Aorta (tissue), 5 donors: ENCODE measurements at regions not wholly inside any gene's neighbourhood (a gene's known extent, or its start where the extent isn't known, plus 50 kb on each side); places are given as distances from the start of the nearest gene placed in this dataset.

Source experiments
- ATAC-seq: fragments of 200-7000 bp; cut with Tn5 transposase; one replicate; pipeline ENCODE4 v1.9.1; 2022; ENCODE audit warnings: moderate library complexity; ENCODE audit not compliant: low FRiP score
- DNase-seq, 2 donors: peaks; one replicate each; pipeline ENCODE4 v3.0.0-alpha.2; 2020
- H3K27ac ChIP-seq, 2 donors: one replicate each; pipeline ENCODE4 v1.5.1; 2013; ENCODE audit warnings: low read length in 2 of 2, mild to moderate bottlenecking in 2 of 2, moderate library complexity in 2 of 2, control low read depth in 1 of 2, inconsistent platforms in 1 of 2, low read depth in 1 of 2
- H3K27me3 ChIP-seq, 2 donors: one replicate each; pipeline ENCODE4 v1.6.1; 2013; ENCODE audit warnings: control low read depth in 1 of 2, low read length in 1 of 2, mild to moderate bottlenecking in 1 of 2, moderate library complexity in 1 of 2; ENCODE audit not compliant: insufficient read depth in 2 of 2, control insufficient read depth in 1 of 2
- H3K36me3 ChIP-seq, 2 donors: one replicate each; pipeline ENCODE4 v1.6.1; 2013; ENCODE audit warnings: control low read depth in 1 of 2, low read length in 1 of 2, mild to moderate bottlenecking in 1 of 2; ENCODE audit not compliant: insufficient read depth in 2 of 2, control insufficient read depth in 1 of 2
- H3K4me1 ChIP-seq, 2 donors: one replicate each; pipeline ENCODE4 v1.6.1; 2013; ENCODE audit warnings: low read length in 2 of 2, control low read depth in 1 of 2, mild to moderate bottlenecking in 1 of 2, moderate library complexity in 1 of 2; ENCODE audit not compliant: insufficient read depth in 2 of 2, control insufficient read depth in 1 of 2
- H3K4me3 ChIP-seq, 2 donors: one replicate each; pipeline ENCODE4 v1.5.1; 2013; ENCODE audit warnings: low read length in 2 of 2, control low read depth in 1 of 2, mild to moderate bottlenecking in 1 of 2
- H3K9me3 ChIP-seq: one replicate; pipeline ENCODE4 v1.6.1; 2013; ENCODE audit warnings: mild to moderate bottlenecking, low read length; ENCODE audit not compliant: control insufficient read depth
- WGBS, 2 donors: extraction: QIAGEN DNeasy Blood & Tissue Kit; methylation state at CpG; one replicate each; pipeline ENCODE4 v1.1.7; 2013; 5-methylcytosine and 5-hydroxymethylcytosine counted together
- intact Hi-C, 2 donors: fragments of 100-400 bp; cut with DNase I; formaldehyde crosslinking; loops; one replicate each; pipeline versions ENCODE4 v1.14.2 to v1.15.0; 2022
- donor health status: healthy with polysubstance abuse.
- donor health status: Bipolar disorder and iron deficiency.
- donor health status: DM: no; HTN: no; CAD: no.
- donor health status: DM: no; HTN: no; CAD: no.
- donor health status: DM: yes; HTN: yes; CAD: no.

GRCh38 chr5:175285261-175285660 lies 158.7 kb downstream of the DRD1 start:
- H3K9me3 ChIP-seq: no peaks in the 10 kb centered on the region
- no peaks in the 10 kb centered on the region for H3K27me3 ChIP-seq
- DNase-seq: no peak
- no peak overlapping the region for H3K27ac ChIP-seq
- no peak overlapping the region for H3K4me3 ChIP-seq
- intact Hi-C loops: no loop called here
- ATAC-seq: no peak
- peaks cover 0 to 3% of the 10 kb centered on the region in 2 donors for H3K4me1 ChIP-seq
- no peaks in the 10 kb centered on the region for H3K36me3 ChIP-seq

- WGBS, 2 donors: 93 to 95% methylated on average over 2 of the region's 2 CpGs
- H3K27ac ChIP-seq: no peak overlapping the region
- intact Hi-C loops: no loop called here
- no peak overlapping the region for H3K4me3 ChIP-seq
- H3K4me1 ChIP-seq: peaks cover 0 to 3% of the 10 kb centered on the region in 2 donors
- no peaks in the 10 kb centered on the region for H3K9me3 ChIP-seq
- no peak for DNase-seq
- no peaks in the 10 kb centered on the region for H3K27me3 ChIP-seq
- no peak for ATAC-seq
- H3K36me3 ChIP-seq: no peaks in the 10 kb centered on the region
These were observed 159.2 kb downstream of the DRD1 start for GRCh38 chr5:175284806-175285205.

DNA sequence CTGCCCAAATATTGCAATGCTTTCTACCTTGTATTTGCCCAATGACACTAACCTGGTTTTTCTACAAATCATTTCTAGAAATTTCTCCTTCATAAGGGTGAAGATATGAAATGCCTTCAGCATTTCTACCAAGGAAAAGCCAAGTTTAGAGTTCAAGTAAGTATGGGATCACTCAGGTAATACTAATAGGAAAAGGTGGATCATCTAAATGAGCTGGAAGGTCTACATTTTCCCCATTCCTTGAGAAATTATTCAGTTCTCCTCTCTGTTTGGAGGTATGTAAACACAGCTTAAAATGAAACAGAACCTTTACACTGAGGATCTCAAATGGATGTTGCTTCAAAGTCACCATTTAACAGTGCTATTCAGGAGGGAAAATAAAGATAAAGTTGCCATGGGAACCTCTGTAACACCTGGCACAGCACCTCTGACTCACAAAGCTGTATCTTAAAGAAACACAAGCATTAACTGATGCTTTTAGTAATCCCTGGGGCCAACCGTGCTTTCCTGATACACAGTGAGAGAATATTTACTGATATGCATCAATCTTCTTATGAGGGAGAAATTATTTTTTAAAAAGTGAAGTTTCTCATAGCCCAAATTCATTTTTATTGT lies 161.3 kb downstream of the DRD1 start:
- no peaks in the 10 kb centered on the region for H3K27me3 ChIP-seq
- H3K4me3 ChIP-seq: no peak overlapping the region
- intact Hi-C loops: no loop called here
- no peak overlapping the region for H3K27ac ChIP-seq
- 36 to 41% methylated on average over 1 of the region's 1 CpG for WGBS, 2 donors
- H3K4me1 ChIP-seq: peaks cover 0 to 3% of the 10 kb centered on the region in 2 donors
- H3K9me3 ChIP-seq: peaks cover 2% of the 10 kb centered on the region
- ATAC-seq (no peak), DNase-seq (no peak)
- no peaks in the 10 kb centered on the region for H3K36me3 ChIP-seq

- intact Hi-C loops: no loop called here
- no peak overlapping the region for H3K27ac ChIP-seq
- WGBS, 2 donors: 94 to 98% methylated on average over 2 of the region's 2 CpGs
- ATAC-seq: no peak
- H3K4me1 ChIP-seq: no peaks in the 10 kb centered on the region
- no peak overlapping the region for H3K4me3 ChIP-seq
- H3K9me3 ChIP-seq: peaks cover 2% of the 10 kb centered on the region
- DNase-seq: no peak
- no peaks in the 10 kb centered on the region for H3K27me3 ChIP-seq
- H3K36me3 ChIP-seq: no peaks in the 10 kb centered on the region
These were observed 162.3 kb downstream of the DRD1 start for GRCh38 chr5:175281714-175282113.

- DNase-seq: no peak
- Histone ChIP-seq H3K4me1 (no peaks in the 10 kb centered on the region), H3K36me3 (no peaks in the 10 kb centered on the region), H3K27me3 (no peaks in the 10 kb centered on the region), H3K9me3 (peaks cover 2% of the 10 kb centered on the region), H3K4me3 (no peak overlapping the region), H3K27ac (no peak overlapping the region)
- intact Hi-C loops: no loop called here
- no peak for ATAC-seq
- WGBS, 2 donors: 81 to 93% methylated on average over 4 of the region's 4 CpGs
These were observed 162.7 kb downstream of the DRD1 start for GRCh38 chr5:175281257-175281656.

DNA sequence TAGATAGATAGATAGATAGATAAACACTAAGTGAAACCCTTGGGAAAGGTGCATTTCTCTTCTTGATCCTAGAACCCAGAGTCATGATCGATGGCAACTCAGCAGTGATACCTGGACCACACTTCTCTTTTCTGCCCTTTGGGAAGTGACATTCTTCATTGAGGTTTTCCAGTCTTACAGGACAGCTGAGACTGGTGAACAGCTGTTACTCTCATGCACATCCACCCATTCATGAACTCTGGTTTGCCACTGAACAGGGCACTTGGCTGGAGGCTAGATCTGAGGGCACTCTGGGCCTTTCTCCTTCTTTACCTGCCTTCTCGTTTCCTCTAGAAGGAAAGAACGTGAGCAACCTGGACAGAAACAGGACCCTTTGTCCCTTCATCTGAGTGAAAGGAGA lies 164.5 kb downstream of the DRD1 start:
- H3K4me3 ChIP-seq: no peak overlapping the region
- H3K27ac ChIP-seq: no peak overlapping the region
- H3K9me3 ChIP-seq: peaks cover 2% of the 10 kb centered on the region
- WGBS, 2 donors: 88 to 92% methylated on average over 3 of the region's 3 CpGs
- ATAC-seq (no peak), DNase-seq (no peak)
- intact Hi-C loops: no loop called here
- no peaks in the 10 kb centered on the region for H3K27me3 ChIP-seq
- H3K36me3 ChIP-seq: no peaks in the 10 kb centered on the region
- no peaks in the 10 kb centered on the region for H3K4me1 ChIP-seq

DNA sequence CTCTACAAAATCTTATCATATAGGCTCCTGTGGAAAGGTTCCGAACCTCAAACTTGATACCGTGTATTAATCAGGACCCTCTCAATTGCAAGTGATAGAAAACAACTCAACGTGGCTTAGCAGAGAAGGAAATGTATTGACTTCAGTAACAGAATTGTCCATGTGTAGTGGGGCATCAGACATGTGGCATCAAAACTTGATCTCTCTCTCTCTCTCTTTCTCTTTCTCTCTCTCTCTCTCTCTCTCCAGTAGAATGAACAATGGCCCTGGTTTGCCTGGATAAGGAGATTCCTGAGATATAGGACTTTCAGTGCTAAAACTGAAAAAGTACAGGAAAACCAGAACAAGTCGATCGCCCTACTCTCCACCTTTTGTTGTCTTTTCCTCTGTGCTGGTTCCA lies 168.2 kb downstream of the DRD1 start:
- no peak overlapping the region for H3K4me3 ChIP-seq
- intact Hi-C loops: no loop called here
- DNase-seq (no peak), ATAC-seq (no peak)
- no peaks in the 10 kb centered on the region for H3K4me1 ChIP-seq
- no peaks in the 10 kb centered on the region for H3K36me3 ChIP-seq
- 79 to 83% methylated on average over 5 of the region's 5 CpGs for WGBS, 2 donors
- no peak overlapping the region for H3K27ac ChIP-seq
- peaks cover 2% of the 10 kb centered on the region for H3K9me3 ChIP-seq
- H3K27me3 ChIP-seq: no peaks in the 10 kb centered on the region

DNA sequence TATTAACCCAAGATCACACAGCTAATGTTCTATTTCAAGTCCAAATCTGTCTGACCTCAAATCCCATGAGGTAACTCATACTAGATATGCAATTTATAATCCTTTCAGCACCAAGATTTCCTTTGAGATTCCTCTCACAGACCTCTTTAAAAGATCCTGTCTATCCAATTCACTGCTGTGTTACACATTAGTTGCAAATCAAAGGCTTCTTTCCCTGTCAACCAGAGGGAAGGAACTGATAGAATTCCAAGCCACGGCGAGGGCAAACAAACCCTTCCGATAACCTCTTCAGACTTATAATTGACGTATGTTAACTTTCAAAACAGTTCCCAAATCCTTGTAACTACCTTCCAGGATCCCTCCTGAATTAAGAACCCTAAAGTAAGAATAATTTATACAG lies 168.9 kb downstream of the DRD1 start:
- DNase-seq: no peak
- Histone ChIP-seq H3K4me1 (no peaks in the 10 kb centered on the region), H3K27me3 (no peaks in the 10 kb centered on the region), H3K4me3 (no peak overlapping the region), H3K9me3 (peaks cover 2% of the 10 kb centered on the region), H3K36me3 (no peaks in the 10 kb centered on the region), H3K27ac (no peak overlapping the region)
- ATAC-seq: no peak
- 26 to 37% methylated on average over 4 of the region's 4 CpGs for WGBS, 2 donors
- intact Hi-C loops: no loop called here

- DNase-seq (no peak), ATAC-seq (no peak)
- Histone ChIP-seq H3K4me3 (no peak overlapping the region), H3K27me3 (no peaks in the 10 kb centered on the region), H3K36me3 (no peaks in the 10 kb centered on the region), H3K4me1 (no peaks in the 10 kb centered on the region), H3K9me3 (no peaks in the 10 kb centered on the region), H3K27ac (no peak overlapping the region)
- intact Hi-C loops: no loop called here
These were observed 169.8 kb downstream of the DRD1 start for GRCh38 chr5:175274171-175274570.
